ENCODE measurements at regions not wholly inside any gene's neighbourhood (a gene's known extent, or its start where the extent isn't known, plus 50 kb on each side); places are given as distances from the start of the nearest gene placed in this dataset.

DNA sequence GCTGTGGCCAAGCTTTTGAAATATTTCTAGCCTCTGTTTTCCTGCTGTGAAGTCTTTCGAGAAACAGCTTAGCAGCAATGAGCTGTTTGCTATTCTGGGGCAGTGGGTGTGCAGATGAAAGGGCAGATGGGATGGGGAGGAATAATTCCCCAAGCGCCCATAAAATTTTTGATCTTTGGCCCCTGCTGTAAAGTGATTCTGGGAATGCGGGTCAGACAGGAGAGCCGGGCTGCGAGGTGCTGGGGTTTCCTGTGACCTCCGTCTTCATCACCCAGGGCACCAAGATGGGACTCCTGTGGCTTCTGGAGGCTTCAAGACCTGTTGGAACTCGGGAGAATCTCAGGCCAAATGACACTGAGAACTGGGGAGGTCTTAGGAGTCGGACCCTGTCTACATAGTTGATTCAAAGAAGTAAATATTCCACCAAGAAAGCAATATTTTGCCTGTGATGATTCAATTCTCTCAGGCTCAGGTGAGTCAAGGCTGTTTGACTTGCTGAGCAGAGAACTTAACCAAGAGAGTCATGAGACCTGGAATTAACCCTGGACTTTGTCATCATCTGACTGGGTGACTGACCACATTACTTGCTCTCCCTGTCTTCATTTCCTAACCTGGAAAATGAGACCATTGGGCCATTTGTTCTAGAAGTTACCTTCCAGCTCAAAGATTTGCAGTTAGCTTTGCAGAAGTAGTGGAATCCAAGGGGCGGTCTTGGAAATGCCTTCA, 86.4 kb downstream of the POLR2M start:
- TF ChIP-seq, protein P1, sequence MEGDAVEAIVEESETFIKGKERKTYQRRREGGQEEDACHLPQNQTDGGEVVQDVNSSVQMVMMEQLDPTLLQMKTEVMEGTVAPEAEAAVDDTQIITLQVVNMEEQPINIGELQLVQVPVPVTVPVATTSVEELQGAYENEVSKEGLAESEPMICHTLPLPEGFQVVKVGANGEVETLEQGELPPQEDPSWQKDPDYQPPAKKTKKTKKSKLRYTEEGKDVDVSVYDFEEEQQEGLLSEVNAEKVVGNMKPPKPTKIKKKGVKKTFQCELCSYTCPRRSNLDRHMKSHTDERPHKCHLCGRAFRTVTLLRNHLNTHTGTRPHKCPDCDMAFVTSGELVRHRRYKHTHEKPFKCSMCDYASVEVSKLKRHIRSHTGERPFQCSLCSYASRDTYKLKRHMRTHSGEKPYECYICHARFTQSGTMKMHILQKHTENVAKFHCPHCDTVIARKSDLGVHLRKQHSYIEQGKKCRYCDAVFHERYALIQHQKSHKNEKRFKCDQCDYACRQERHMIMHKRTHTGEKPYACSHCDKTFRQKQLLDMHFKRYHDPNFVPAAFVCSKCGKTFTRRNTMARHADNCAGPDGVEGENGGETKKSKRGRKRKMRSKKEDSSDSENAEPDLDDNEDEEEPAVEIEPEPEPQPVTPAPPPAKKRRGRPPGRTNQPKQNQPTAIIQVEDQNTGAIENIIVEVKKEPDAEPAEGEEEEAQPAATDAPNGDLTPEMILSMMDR (IDR thresholded peaks at IDR 0.05; ENCODE audit: insufficient read depth, low read length, poor library complexity, severe bottlenecking): no peak
- H3K27me3 ChIP-seq (ENCODE audit: control insufficient read depth, insufficient read depth, low read length): no peaks in the 10 kb centered on the region
- H3K36me3 ChIP-seq (ENCODE audit: control insufficient read depth, insufficient read depth, low read length): no peaks in the 10 kb centered on the region
- DNase-seq (ENCODE audit: low read depth): no peak
- no peak overlapping the region for H3K4me3 ChIP-seq (ENCODE audit: low read depth, low read length)

DNA sequence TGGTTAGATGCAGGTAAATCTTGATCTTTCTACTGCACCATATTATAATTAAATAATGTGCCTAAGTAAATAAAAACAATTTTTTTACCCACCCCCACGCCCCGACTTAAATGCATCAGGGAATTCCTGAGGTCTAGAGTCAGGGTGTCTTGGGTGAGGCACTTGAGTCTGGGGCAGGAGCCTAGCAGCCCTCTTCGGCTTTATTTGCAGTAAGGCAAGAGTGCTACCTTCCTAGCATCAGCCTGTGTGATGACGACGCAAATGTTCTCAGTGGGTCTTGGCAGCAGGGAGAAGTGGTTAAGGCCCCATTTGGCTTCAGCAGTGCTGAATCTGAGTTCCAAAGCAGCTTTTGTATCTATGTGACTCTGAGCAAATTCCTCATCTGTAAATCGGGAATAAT, 88.7 kb downstream of the POLR2M start:
- Histone ChIP-seq H3K36me3 (ENCODE audit: control insufficient read depth, insufficient read depth, low read length) (no peaks in the 10 kb centered on the region), H3K27me3 (ENCODE audit: control insufficient read depth, insufficient read depth, low read length) (no peaks in the 10 kb centered on the region), H3K4me3 (ENCODE audit: low read depth, low read length) (no peak overlapping the region)
- DNase-seq (ENCODE audit: low read depth): no peak
- TF ChIP-seq, protein P1 (IDR thresholded peaks at IDR 0.05; ENCODE audit: insufficient read depth, low read length, poor library complexity, severe bottlenecking): no peak

DNA sequence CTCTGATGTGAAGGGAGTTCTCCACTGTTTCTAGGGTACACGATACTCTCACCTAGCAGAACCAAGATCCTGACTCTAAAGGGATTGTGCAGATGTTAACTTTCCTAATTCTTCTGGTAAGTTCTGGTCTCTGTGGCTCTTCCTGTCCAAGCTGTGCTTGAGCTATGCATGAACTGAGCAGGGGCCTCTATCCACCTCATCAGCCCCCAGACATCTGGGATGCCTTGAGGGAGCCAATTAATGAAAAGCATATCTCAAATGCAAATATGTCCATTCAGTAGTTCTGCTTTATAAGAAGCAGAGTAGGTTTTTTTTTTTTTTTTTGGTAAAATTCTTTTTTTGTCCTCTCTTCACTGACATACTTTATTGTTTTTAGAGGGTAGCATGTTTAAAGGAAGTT, 89.6 kb downstream of the POLR2M start:
- no peak overlapping the region for H3K4me3 ChIP-seq (ENCODE audit: low read depth, low read length)
- no peaks in the 10 kb centered on the region for H3K36me3 ChIP-seq (ENCODE audit: control insufficient read depth, insufficient read depth, low read length)
- TF ChIP-seq, protein P1 (IDR thresholded peaks at IDR 0.05; ENCODE audit: insufficient read depth, low read length, poor library complexity, severe bottlenecking): no peak
- no peak for DNase-seq (ENCODE audit: low read depth)
- H3K27me3 ChIP-seq (ENCODE audit: control insufficient read depth, insufficient read depth, low read length): no peaks in the 10 kb centered on the region

DNA sequence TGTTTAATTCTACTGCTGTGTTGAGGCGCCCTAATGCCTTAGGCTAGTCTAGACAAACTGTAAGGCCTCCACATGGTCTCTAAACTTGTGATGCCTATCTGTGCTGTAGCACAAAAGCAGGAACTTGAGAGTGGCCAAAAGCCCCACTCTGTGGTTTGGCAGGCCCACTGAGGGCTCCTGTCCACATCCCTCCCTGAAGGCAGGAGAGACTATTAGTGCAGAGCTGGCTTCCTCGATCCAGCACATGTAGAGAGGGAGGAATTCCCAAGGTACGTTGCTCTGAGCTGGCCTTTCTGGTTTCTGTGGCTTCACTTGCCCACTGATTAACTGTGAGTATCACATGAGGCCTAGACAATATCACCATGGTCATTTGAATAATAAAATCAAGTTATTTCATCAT, 90.6 kb downstream of the POLR2M start:
- Histone ChIP-seq H3K36me3 (ENCODE audit: control insufficient read depth, insufficient read depth, low read length) (no peaks in the 10 kb centered on the region), H3K27me3 (ENCODE audit: control insufficient read depth, insufficient read depth, low read length) (no peaks in the 10 kb centered on the region), H3K4me3 (ENCODE audit: low read depth, low read length) (no peak overlapping the region)
- TF ChIP-seq, protein P1 (IDR thresholded peaks at IDR 0.05; ENCODE audit: insufficient read depth, low read length, poor library complexity, severe bottlenecking): no peak
- DNase-seq (ENCODE audit: low read depth): no peak

DNA sequence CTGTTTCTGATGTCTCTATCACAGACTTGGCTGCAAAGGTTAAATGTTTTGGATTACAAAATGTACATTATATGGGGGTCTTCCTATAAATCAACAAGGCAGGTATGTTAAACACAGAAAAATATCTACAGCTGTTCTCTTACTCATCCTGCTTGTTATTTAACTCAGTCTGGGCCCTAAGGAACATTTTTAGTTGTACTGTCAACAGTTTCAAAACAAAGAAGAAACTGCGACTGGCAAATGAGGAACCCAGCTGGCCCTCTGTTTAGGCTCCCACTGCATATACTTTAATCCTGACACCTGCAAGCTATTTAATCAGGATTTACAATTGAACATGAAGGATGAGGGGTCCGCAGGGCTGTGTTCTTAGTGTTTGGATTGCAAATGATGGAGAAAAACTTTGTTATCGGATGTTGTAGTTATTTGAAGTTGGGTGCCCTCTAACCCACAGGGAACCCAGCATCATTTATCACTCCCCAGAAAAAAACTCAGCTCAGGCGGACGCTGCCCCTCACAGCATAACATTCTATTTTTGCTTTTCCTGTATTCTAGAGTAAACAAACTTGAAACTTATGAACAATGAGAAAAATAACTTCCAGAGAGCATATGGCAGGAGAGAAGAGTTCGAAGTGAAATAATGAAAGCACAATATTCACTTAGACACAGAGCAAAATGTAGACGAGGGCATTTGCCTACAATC, 91.2 kb downstream of the POLR2M start:
- Histone ChIP-seq H3K27me3 (ENCODE audit: control insufficient read depth, insufficient read depth, low read length) (no peaks in the 10 kb centered on the region), H3K4me3 (ENCODE audit: low read depth, low read length) (no peak overlapping the region), H3K36me3 (ENCODE audit: control insufficient read depth, insufficient read depth, low read length) (no peaks in the 10 kb centered on the region)
- TF ChIP-seq, protein P1 (IDR thresholded peaks at IDR 0.05; ENCODE audit: insufficient read depth, low read length, poor library complexity, severe bottlenecking): no peak
- DNase-seq (ENCODE audit: low read depth): no peak
